ENCODE measurements at regions not wholly inside any gene's neighbourhood (a gene's known extent, or its start where the extent isn't known, plus 50 kb on each side); places are given as distances from the start of the nearest gene placed in this dataset.

DNA sequence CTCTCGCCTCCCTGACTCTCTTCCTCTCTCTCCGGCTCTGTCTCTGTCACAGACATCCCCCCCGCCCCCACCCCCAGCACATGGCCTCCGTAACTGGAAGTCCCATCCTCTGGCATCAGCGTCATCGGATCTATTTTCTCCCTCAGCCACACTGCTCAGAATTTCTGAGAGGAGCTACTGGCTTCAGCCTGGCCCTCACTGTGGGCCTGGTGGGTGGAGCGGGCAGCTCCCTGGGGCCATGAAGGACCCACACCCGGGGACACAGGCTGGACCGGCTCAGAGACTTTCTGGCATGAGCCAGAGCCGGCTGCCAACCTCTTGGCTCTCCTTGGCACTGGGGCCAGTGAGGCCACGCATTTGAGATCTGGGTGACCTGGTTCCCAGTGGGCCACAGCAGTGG lies 61.2 kb upstream of the CASZ1 start:
- H3K36me3 Mint-ChIP-seq, result no peaks in the 10 kb centered on the region
- no peak for DNase-seq (ENCODE audit: extremely low spot score, unreplicated experiment)
- H3K4me1 Mint-ChIP-seq (ENCODE audit: unreplicated experiment), result peaks cover 7% of the 10 kb centered on the region
- H3K27ac Mint-ChIP-seq, result no peak overlapping the region
- peaks cover 4% of the 10 kb centered on the region for H3K9me3 Mint-ChIP-seq
- no peak overlapping the region for H3K4me3 Mint-ChIP-seq
- TF ChIP-seq, protein P1, sequence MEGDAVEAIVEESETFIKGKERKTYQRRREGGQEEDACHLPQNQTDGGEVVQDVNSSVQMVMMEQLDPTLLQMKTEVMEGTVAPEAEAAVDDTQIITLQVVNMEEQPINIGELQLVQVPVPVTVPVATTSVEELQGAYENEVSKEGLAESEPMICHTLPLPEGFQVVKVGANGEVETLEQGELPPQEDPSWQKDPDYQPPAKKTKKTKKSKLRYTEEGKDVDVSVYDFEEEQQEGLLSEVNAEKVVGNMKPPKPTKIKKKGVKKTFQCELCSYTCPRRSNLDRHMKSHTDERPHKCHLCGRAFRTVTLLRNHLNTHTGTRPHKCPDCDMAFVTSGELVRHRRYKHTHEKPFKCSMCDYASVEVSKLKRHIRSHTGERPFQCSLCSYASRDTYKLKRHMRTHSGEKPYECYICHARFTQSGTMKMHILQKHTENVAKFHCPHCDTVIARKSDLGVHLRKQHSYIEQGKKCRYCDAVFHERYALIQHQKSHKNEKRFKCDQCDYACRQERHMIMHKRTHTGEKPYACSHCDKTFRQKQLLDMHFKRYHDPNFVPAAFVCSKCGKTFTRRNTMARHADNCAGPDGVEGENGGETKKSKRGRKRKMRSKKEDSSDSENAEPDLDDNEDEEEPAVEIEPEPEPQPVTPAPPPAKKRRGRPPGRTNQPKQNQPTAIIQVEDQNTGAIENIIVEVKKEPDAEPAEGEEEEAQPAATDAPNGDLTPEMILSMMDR (conservative IDR thresholded peaks at IDR 0.05), result no peak
- H3K27me3 Mint-ChIP-seq, result peaks cover 28% of the 10 kb centered on the region

DNA sequence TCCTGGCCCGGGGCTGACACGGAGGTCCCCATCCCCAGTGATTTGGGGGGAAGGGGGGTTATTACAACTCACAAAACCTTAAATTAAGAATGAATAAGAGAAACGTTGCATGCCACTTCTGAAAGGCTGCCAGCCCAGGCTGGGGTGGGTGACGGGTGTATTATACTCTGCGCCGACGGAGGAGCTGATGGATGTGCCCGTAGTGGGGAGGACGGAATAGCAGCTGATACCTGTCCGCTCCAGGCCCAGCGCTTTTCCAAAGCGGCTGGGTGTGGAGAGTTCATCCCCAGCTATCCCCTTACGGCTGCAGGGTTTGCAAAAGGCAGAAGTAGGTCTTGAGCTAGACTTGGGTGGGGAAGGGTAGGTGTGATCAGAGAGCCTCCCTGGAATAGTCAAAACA lies 63.8 kb upstream of the CASZ1 start:
- TF ChIP-seq, protein P1 (conservative IDR thresholded peaks at IDR 0.05), result no peak
- H3K9me3 Mint-ChIP-seq, result no peaks in the 10 kb centered on the region
- no peak overlapping the region for H3K27ac Mint-ChIP-seq
- H3K27me3 Mint-ChIP-seq, result peaks cover 53% of the 10 kb centered on the region
- peaks cover 27% of the 10 kb centered on the region for H3K4me1 Mint-ChIP-seq (ENCODE audit: unreplicated experiment)
- H3K4me3 Mint-ChIP-seq, result no peak overlapping the region
- H3K36me3 Mint-ChIP-seq, result no peaks in the 10 kb centered on the region
- DNase-seq (ENCODE audit: extremely low spot score, unreplicated experiment), result no peak

DNA sequence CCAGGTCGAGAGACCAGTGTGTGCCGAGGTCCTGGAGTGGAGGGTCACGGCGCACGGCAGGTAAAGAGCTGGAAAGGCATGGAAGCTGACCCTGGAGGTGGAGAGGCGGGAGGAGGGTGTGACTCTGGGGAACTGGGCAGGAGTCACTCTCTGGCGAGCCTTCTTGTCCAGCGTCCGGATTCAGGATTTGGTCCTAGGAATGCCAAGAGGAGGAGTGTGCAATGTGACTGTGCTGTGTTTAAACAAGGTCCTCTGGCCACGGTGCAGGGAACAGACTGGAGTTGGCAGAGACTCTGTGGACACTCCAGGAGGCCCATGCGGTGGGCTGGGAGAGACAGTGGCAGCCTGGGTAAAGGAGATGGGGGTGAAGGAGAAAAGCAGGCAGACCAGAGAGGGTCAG lies 64.2 kb upstream of the CASZ1 start:
- DNase-seq (ENCODE audit: extremely low spot score, unreplicated experiment), result no peak
- TF ChIP-seq, protein P1 (conservative IDR thresholded peaks at IDR 0.05), result no peak
- Mint-ChIP-seq H3K27me3 (peaks cover 56% of the 10 kb centered on the region), H3K27ac (no peak overlapping the region), H3K36me3 (no peaks in the 10 kb centered on the region), H3K4me1 (ENCODE audit: unreplicated experiment) (peaks cover 32% of the 10 kb centered on the region), H3K4me3 (no peak overlapping the region), H3K9me3 (no peaks in the 10 kb centered on the region)

DNA sequence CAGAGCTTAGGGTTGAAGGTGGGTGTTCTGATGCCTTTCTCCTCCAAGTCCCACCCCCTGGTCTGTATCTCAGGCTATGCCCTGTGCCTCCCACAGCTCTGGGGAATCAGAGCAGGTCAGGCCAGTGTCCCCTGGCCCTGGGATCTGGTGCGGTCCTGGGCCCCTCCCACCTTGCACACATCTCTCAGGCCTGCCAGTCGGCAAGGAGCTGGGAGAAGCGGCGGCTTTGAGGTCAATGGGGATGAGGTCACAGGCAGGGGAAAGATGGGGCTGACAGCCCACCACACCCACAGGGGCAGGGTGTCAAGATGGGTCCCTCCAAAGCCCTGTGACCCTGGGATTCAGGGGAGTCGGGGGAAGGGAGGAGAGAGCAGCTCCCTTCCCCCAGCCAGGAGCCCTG lies 65.4 kb upstream of the CASZ1 start:
- Mint-ChIP-seq H3K27me3 (peaks cover 63% of the 10 kb centered on the region), H3K27ac (no peak overlapping the region), H3K4me3 (no peak overlapping the region), H3K36me3 (no peaks in the 10 kb centered on the region), H3K4me1 (ENCODE audit: unreplicated experiment) (peaks cover 35% of the 10 kb centered on the region), H3K9me3 (no peaks in the 10 kb centered on the region)
- TF ChIP-seq, protein P1 (conservative IDR thresholded peaks at IDR 0.05), result no peak
- no peak for DNase-seq (ENCODE audit: extremely low spot score, unreplicated experiment)

DNA sequence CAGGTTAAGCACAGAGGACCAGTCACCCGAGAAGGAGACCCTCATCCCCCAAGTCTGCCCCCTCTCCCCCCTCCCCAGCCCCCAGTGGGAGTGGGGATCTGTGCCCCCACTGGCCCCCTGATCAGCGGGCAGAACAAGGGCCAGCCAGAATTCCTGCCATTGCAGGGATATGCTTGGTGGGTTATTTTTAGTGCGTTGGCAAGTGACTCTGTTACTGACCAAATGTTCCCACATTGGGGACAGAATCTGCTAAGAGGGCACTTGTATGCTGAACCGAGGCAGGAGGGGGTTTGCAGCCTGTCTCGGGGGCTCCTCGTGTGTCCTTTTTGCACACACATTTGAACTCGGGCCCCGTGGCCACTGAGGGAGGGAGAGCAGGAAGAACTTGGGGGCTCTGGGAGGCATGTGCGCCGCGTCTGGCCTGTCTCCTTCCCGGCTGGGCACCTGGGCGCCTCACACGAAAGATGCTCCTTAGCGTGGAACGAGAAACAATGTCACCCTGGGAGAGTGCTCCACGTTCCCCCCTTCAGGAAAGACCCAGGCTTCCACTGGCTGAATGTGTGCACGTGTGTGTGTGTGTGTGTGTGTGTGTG lies 66.4 kb upstream of the CASZ1 start:
- no peak for DNase-seq (ENCODE audit: extremely low spot score, unreplicated experiment)
- Mint-ChIP-seq H3K4me1 (ENCODE audit: unreplicated experiment) (peaks cover 40% of the 10 kb centered on the region), H3K27ac (no peak overlapping the region), H3K27me3 (peaks cover 64% of the 10 kb centered on the region), H3K4me3 (no peak overlapping the region), H3K36me3 (no peaks in the 10 kb centered on the region), H3K9me3 (no peaks in the 10 kb centered on the region)
- TF ChIP-seq, protein P1 (conservative IDR thresholded peaks at IDR 0.05), result no peak

DNA sequence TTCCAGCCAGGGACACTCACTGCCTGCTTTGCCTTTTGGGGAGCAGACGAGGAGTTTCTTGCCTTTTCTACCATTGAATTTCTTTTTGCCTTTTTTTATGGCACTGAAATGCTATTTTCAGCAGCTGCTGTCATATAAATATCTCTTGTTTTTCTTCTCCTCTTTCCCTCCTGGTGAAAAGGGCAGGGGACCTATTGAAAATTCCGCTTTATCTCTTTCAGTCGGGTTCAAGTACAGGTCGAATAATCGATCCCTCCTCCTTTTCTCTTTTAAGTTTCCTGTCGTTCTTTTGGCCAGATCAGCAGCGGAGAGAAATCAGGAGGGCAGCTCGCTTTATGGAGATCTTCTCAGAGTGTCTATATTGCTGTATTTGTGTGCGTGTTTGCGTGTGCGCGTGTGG lies 67.4 kb upstream of the CASZ1 start:
- TF ChIP-seq, protein P1 (conservative IDR thresholded peaks at IDR 0.05), result no peak
- Mint-ChIP-seq H3K9me3 (no peaks in the 10 kb centered on the region), H3K27me3 (peaks cover 68% of the 10 kb centered on the region), H3K36me3 (no peaks in the 10 kb centered on the region), H3K4me3 (peak overlapping the region; percentile 48), H3K27ac (no peak overlapping the region), H3K4me1 (ENCODE audit: unreplicated experiment) (peaks cover 45% of the 10 kb centered on the region)
- DNase-seq (ENCODE audit: extremely low spot score, unreplicated experiment), result no peak
